Right lobe of liver (tissue), 4 donors: ENCODE measurements at regions not wholly inside any gene's neighbourhood (a gene's known extent, or its start where the extent isn't known, plus 50 kb on each side); places are given as distances from the start of the nearest gene placed in this dataset.

Experiments used
- POLR2A ChIP-seq: fragments of 450-650 bp; IDR thresholded peaks from one replicate; pipeline ENCODE4 v1.6.1; 2017; ENCODE audit warnings: antibody characterized with exemption, mild to moderate bottlenecking
- TF ChIP-seq, protein P1 (sequence below), 4 donors: fragments of 200-600 bp in 3 of 4; fragments of 450-650 bp in 1 of 4; IDR thresholded peaks; one replicate each; pipeline versions ENCODE4 v1.5.1 to v1.8.0; 2016 to 2022; ENCODE audit warnings: antibody characterized with exemption in 4 of 4, mild to moderate bottlenecking in 2 of 4
- donor health status: DM: no; HTN: no; CAD: no.
- donor health status: DM: no; HTN: no; CAD: no.
- donor health status: DM: no; HTN: yes; CAD: no.

DNA sequence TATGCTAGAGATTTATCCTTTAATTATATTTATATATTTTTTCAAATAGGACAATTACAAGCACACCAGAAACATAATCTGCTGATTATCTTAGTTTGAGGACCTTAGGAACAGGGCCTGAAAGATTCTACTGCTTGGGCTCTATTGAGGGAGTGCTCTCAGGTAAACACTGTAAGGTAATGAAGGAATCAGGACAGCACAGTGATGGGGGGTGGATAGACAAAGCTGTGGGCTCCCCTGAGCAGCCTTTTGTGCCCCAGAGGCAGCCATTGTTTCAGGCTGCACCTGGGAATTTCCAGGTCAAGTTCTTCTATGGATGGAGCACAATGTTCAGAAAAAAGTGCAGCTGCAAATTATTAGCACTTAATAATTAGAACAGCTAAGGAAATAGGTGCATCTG is 848.0 kb upstream of the CADM2 start:
- TF ChIP-seq, protein P1, sequence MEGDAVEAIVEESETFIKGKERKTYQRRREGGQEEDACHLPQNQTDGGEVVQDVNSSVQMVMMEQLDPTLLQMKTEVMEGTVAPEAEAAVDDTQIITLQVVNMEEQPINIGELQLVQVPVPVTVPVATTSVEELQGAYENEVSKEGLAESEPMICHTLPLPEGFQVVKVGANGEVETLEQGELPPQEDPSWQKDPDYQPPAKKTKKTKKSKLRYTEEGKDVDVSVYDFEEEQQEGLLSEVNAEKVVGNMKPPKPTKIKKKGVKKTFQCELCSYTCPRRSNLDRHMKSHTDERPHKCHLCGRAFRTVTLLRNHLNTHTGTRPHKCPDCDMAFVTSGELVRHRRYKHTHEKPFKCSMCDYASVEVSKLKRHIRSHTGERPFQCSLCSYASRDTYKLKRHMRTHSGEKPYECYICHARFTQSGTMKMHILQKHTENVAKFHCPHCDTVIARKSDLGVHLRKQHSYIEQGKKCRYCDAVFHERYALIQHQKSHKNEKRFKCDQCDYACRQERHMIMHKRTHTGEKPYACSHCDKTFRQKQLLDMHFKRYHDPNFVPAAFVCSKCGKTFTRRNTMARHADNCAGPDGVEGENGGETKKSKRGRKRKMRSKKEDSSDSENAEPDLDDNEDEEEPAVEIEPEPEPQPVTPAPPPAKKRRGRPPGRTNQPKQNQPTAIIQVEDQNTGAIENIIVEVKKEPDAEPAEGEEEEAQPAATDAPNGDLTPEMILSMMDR (IDR thresholded peaks at IDR 0.05) = no peak
- no peak for TF ChIP-seq POLR2A
